Right lobe of liver (tissue), 4 donors: ENCODE measurements at regions not wholly inside any gene's neighbourhood (a gene's known extent, or its start where the extent isn't known, plus 50 kb on each side); places are given as distances from the start of the nearest gene placed in this dataset.

Source experiments
- CTCF ChIP-seq, 4 donors: fragments of 200-600 bp in 3 of 4; fragments of 450-650 bp in 1 of 4; IDR thresholded peaks; one replicate each; pipeline versions ENCODE4 v1.5.1 to v1.8.0; 2016 to 2022; ENCODE audit warnings: antibody characterized with exemption in 4 of 4, mild to moderate bottlenecking in 2 of 4
- POLR2A ChIP-seq: fragments of 450-650 bp; IDR thresholded peaks from one replicate; pipeline ENCODE4 v1.6.1; 2017; ENCODE audit warnings: antibody characterized with exemption, mild to moderate bottlenecking
- donor health status: DM: no; HTN: no; CAD: no.
- donor health status: DM: no; HTN: no; CAD: no.
- donor health status: DM: no; HTN: yes; CAD: no.

- no peak for TF ChIP-seq CTCF (IDR thresholded peaks at IDR 0.05)
- no peak for TF ChIP-seq POLR2A
Measured at GRCh38 chr5:125365747-125366146, 619.3 kb upstream of the ZNF608 start.
